Hippocampal formation (tissue), 2 donors: ENCODE measurements at regions not wholly inside any gene's neighbourhood (a gene's known extent, or its start where the extent isn't known, plus 50 kb on each side); places are given as distances from the start of the nearest gene placed in this dataset.
"Not testable (repeated sequence)": the region's sequence is repeated elsewhere in the genome, so short reads cannot be mapped to it uniquely, and the experiment has no call there.

ENCODE experiments used
- DNase-seq, 2 donors: peaks; one replicate each; lab custom pipeline; 2025; lab: John Stamatoyannopoulos, UW

DNA sequence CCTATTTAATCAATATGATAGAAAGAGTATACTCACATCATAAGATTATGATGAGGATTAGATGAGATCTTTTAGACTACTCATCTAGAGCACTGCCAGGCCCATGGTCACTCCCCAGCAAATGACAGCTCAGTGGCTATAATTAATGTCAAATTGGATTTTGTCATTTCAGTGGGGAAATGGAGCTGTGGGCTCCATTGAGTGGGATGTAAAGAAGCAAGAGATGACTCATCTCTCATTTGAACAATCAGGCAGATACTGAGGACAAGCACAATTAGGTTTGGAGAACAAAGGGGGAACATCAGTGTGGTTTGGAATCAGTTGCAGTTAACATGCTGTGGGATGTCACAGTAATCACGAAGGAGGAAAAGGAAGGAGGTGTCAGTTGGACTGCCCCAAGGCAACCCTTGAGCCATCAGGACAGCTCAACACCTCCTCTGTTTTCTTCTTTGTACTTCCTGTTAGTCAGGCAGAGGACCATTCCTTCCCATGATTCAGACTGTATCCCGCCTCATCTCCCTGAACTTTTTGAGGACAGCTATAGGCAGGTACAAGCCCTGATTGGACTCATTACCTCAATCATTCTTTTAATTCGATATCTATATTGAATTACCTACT, 473.7 kb upstream of the ISX start:
- no peak for DNase-seq

DNA sequence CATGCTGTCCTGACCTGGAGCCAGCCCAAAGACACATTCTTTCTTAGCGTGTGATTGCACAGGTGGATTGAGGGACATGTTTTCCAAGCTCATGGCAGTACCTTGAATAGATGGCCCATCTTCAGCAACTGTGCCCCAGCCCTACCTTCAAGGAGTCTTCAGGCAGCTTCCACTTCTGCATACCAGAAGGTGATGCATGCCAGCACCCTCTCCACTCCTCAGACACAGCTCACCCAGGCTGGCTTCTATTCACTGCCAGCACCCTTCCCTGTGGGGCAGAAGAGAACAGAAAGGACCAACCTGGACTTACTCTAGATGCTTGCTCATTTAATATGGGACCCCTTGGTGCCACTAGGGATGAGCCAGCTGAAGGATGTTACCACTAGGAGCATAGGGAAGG, 466.4 kb upstream of the ISX start:
- DNase-seq, result no peak

DNA sequence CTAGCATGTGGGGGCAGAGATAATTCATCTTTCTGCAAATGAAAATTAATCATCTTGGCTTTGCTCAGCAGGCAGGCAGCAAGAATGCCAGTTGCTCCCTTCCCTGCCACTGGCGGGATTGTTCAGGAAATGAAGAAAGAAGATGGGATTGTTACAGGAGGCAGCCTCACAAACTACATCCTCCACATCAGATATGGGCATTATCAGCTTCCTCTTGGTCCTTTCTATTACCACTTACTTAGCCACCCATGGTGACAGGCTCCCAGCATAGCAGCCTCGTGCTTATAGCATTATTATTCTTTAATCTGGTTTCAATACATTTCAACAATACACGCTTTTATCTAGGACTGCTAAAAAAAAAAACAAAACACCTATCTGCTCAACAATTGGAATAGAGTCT, 461.6 kb upstream of the ISX start:
- DNase-seq, result no peak

DNA sequence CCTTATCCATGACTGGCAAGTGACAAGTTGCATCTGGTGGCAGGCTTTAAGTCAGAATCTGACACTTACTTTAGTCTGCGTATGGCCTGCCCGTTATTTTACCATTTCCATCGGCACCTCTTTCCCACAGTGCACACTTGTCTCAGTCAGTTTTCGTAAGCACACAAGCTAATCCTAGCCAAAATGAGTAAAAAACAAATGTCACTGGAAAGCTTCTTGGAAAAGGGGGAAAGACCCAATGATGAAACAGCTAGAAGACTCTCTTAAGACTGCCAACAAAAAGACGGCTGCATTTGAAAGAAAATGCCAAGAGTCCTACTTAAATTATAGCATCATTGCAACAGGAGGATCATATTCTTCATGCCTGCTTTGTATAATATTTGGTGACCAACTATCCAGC, 457.9 kb upstream of the ISX start:
- no peak for DNase-seq

DNA sequence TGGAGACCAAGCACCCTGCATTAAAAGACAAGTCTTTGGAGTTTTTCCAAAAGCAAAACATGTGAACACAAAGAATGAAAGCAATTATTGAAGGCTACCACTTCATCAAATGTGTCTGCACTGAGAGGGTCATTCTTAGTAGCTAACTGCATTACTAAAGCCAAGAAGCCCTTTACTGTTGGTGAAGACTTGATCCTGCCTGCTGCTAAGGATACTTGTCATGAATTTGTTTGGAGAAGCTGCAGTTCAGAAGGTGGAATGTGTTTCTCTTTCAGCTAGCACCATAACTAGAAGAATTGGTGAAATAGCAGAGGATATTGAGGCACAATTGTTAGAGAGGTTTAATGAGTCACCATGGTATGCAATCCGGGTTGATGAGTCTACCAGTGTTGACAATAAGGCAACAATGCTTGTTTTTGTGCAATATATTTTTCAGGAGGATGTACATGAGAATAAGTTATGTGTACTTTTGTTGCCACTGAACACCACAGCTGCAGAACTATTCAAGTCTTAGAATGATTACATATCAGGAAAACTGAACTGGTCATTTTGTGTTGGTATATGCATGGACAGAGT, 457.3 kb upstream of the ISX start:
- DNase-seq, result no peak

DNA sequence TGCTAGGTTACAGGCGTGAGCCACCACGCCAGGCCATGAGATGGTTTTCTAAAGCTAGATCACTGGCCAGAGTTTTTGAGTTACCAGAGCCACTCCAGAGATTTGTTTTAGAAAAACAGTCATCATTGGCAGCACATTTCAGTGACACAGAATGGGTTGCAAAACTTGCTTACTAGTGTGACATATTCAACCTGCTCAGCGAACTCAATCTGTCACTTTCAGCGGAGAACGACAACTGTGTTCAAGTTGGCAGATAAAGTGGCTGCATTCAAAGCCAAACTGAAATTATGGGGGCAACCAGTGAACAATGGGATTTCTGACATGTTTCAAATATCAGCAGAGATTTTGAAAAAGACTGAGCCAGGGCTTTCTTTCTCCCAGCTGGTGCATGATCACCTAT, 456.3 kb upstream of the ISX start:
- no peak for DNase-seq

DNA sequence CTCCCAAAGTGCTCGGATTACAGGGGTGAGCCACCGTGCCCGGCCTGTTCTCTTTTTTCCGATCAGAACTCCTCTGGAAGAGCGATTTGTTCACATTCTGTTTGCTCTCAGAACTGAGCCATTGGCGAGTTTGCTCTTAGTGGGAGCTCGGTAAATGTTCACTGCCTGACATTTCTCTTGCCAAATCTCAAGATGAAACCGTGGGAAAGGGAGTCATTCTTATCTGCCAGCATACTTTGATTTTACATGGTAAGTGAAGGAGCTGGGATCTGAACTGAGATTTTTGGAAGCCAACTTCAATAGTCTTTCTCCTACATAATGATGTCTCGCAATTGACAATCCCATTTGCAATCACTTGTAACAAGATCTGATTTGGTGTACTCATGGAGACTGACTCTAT, 445.8 kb upstream of the ISX start:
- no peak for DNase-seq

DNA sequence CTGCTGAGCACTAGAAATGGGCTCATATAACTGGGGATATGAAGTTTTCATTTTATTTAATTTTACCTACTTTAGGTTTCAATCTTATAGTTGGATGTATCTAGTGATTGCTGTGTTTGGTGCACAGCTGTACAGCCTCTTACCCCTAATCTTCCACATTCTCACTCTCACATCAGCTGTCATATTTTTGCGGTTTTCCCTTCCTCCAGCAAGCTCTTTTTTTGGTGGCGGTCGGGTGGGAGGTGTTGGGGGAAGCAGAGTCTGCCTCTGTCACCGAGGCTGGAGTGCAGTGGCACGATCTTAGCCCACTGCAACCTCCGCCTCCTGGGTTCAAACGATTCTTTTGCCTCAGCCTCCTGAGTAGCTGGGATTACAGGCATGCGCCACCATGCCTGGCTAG, 445.1 kb upstream of the ISX start:
- DNase-seq, result no peak

DNA sequence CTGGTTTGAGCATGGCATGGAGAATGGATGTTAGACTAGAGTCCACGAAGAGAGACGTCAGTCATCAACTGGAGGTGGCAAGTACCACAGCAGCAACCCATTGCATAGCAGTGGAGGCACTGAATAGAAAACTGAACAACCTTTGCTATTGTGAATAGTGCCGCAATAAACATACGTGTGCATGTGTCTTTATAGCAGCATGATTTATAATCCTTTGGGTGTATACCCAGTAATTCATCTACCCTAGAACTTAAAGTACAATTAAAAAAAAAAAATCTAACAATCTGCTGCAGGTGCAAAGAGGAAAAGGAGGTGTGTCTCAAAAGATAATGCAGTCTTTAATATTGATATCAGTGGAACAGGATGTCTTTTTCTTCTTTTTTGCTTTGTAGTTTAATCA, 443.4 kb upstream of the ISX start:
- DNase-seq, result no peak

DNA sequence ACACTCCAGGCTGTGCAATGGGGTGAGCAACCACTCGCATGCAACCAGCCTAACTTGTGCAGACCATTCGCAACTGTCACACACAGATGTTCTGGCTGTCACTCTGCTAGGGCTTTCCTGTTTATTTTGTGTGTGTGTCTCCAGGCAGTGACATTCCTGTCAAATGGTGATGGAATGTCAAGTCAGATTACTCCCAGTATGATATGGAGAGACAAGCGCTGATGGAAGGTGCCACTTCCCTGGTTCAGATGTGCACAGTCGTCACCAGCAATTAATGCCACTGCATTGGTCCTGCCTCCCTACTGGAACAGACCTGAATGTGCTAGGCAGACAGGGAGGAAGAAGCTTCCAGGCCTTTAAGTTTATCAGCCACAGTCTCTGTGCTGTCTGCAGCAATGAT, 442.4 kb upstream of the ISX start:
- no peak for DNase-seq

DNA sequence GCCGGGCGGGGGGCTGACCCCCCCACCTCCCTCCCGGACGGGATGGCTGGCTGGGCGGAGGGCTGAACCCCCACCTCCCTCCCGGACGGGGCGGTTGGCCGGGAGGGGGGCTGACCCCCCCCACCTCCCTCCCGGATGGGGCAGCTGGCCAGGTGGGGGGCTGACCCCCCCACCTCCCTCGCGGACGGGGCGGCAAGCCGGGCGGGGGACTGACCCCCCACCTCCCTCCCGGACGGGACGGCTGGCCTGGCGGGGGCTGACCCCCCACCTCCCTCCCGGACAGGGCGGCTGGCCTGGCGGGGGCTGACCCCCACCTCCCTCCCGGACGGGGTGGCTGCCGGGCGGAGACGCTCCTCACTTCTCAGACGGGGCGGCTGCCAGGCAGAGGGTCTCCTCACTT, 440.1 kb upstream of the ISX start:
- not testable (repeated sequence) for DNase-seq

DNA sequence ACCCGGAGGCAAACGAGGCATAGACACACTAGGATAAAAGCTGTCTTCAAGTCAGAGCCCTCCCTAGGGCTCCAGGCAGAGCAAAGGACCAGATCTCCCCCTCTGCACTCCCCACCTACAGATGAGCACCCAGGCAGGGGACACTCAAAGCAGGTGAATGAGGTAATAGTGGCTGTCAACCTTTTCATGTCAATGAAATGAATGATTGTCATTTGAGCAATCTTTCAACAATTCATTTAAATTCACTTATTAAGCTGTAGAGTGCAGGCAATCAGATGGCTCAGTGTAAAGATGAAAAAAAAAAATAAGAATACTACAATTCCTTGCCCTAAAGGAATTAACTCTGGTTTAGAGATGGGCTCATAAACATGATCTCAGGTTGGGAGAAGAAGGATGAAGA, 427.8 kb upstream of the ISX start:
- DNase-seq, result no peak

DNA sequence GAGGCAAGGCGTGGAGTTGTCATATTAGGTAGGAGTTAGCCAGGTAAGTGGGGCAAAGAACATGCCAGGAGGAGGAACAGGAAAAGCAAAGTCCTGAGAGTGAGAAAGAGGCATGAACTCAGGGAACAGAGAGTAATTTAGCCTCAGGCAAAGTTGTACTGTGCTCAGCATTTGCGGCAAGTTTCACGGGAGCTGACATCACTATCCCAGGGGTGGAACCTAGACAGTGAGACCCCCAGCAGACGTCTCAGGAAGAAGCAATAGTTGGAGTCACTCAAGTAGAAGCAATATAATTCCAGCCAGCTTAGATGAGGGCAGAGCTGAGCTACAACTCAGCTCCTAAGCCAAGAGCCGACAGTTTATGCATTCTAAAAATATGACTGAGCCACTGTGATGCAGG, 426.0 kb upstream of the ISX start:
- DNase-seq, result no peak

DNA sequence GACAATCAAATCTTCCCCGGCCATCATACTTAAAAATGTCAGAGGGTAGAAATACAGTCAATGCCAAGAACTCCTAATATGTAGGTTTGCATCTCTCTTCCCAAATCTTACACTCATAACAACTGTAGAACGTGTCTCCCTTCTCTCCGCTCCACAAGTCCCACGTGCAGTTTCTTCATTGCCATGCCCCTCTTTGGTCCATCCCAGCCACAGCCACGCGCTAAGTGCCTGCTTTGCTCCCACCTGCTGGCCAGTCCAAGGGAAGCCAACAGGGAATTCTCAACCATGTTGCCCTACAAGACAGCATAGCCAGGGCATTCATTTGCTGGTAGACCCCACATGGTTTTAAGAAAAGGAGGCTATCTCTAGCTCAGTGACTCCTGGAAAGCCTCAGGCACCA, 420.6 kb upstream of the ISX start:
- DNase-seq, result no peak

DNA sequence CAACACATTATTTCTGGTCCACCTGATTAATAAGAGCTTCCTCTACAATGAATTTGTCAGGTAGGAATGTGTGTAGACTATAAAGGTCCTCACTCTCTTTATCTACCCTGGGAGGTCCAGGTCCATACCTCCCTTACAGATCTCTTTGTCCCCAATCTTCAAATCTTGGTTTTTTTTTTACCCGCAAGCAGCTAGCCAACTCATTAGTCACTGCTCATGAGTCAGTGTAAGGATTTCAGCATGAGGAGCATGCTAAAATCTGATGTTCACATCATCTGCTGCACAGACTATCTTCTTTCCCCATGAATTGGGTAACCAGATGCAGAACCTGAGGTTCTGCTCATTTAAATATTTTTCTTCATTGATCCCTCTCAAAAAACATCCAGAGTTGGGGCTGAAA, 397.0 kb upstream of the ISX start:
- no peak for DNase-seq

DNA sequence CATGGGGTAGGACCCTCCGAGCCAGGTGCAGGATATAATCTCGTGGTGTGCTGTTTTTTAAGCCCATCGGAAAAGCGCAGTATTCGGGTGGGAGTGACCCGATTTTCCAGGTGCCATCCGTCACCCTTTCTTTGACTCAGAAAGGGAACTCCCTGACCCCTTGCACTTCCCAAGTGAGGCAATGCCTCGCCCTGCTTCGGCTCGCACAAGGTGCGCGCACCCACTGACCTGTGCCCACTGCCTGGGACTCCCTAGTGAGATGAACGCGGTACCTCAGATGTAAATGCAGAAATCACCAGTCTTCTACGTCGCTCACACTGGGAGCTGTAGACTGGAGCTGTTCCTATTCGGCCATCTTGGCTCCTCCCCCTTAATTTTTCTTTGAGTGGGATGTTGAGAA, 382.9 kb upstream of the ISX start:
- not testable (repeated sequence) for DNase-seq

DNA sequence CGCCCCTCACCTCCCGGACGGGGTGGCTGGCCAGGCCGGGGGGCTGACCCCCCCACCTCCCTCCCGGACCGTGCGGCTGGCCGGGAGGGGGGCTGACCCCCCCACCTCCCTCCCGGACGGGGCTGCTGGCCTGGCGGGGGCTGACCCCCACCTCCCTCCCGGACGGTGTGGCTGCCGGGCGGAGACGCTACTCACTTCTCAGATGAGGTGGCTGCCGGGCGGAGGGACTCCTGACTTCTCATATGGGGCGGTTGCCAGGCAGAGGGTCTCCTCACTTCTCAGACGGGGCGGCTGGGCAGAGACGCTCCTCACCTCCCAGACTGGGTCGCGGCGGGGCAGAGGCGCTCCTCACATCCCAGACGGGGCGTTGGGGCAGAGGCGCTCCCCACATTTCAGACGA, 381.7 kb upstream of the ISX start:
- not testable (repeated sequence) for DNase-seq

DNA sequence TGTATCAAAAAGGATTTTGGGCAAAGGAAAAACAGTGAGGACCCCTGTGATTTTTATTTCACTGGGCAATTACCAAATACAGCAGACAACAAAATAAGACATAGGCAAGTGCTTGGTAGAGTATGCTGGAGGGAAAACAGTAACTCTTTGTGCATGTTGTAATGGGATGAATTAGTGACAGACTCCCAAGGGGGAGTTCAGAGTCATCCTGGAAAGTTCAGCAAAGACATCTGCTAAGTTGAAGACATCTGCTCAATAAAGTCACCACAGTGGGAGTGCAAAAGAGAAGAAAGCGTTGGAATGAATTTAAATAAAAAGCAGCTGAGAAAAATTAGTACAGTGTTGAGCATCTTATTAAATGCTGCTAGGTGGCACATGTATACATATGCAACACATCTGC, 378.8 kb upstream of the ISX start:
- DNase-seq, result no peak

DNA sequence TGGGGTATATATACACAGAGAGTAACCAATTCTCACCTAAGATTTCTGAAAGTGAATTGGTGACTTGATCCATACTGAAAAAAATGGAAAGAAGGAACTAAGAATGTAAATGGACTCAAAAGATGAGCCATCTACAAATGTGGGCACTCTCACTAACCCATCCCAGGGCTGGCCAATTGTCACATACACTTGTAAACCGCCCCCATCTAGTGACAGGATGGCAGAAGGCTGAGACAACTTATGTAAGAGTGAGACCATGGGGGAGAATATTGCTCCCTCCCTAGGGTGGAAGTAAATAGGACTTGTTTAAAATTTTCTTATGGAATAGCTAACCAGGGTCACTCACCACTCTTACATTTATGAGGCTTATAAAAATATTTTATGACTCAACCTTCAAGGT, 377.1 kb upstream of the ISX start:
- no peak for DNase-seq

DNA sequence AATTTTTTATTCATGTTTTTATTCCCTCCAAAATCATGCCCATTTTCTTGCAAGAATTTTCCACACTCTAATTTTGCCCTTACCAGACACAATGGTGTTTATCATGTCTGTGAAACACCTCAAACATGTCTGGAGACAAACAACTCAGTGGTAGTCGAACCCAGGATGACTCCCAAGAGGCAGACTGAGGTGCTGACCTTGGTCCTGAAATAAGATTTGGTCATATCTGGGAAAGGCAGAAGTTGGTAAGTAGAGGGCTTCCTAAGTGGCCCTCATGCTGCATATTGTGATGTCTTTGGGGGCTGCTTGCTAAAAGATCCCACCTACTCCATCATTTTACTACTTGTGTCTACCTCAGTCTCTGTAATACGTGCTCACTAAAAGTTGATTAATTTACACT, 369.4 kb upstream of the ISX start:
- no peak for DNase-seq

DNA sequence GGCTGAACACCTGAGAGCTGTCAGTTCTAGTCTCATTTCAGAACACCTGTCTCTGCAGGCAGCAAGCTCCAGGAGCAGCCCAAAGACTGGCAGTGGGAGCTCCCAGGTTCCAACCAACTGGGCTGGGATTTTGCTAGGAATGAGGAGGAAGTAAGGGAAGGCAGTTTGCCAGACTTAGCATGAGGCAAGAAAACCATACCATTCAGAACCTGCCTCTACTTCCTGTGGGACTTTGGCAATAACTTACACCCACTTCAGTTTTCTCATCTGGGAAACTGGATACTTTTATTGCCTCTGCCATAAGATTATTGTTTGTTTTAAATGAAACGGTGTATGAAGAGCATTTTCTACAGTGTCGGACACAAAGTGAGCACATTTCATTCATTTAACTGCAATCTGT, 363.7 kb upstream of the ISX start:
- no peak for DNase-seq

DNA sequence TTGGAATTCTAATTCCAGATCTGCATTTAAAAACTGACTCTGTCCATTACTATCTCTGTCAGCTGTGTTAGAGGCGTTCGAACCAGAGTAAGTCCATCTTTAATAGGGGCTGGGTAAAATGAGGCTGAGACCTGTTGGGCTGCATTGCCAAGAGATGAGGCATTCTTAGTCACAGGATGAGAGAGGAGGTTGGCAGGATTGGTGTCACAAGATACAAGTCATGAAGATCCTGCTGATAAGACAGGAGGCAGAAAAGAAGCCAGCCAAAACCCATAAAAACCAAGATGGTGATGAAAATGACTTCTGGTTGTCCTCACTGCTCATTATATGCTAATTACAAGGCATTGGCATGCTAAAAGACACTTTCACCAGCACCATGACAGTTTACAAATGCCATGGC, 356.3 kb upstream of the ISX start:
- no peak for DNase-seq

DNA sequence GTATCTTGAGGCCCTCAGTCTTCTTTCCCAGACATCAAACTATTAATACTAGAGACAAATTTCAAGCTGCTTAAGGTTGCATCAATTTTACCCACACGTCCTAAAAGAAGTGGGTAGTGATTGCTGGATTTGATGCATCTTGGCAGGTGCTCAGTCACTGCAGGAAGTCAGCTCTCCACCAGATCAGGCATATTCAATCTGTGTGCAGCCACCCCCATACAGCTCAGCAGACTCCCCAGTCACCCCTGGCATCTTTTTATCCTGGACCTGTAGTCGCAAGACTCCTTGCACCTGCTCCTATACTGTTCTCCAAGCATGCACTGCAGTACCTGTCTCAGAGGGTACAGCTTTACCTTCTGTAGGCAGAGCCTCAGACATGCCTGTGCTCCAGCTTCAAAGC, 343.1 kb upstream of the ISX start:
- no peak for DNase-seq

DNA sequence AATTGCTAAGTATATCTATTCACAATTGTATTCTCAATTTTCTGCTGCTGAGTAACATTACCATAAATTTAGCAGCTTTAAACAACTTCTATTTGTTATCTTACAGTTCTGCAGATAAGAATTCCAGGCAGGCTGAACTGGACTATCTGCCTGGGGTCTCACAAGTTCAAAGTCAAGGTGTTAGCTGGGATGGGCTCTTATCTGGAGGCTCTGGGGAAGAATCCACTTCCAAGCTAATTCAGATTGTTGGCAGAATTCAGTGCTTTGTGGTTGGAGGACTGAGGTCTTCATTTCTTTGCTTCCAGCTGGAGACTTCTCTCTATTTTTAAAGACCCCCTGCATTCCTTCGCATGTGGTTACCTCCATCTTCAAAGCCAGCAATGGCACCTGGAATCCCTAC, 329.9 kb upstream of the ISX start:
- no peak for DNase-seq
